Ishikawa (cell line): ENCODE measurements at regions not wholly inside any gene's neighbourhood (a gene's known extent, or its start where the extent isn't known, plus 50 kb on each side); places are given as distances from the start of the nearest gene placed in this dataset.

Source experiments
- CEBPB ChIP-seq: IDR thresholded peaks from 2 replicates; pipeline ENCODE4 v1.6.1; 2012
- CREB1 ChIP-seq: IDR thresholded peaks from 2 replicates; pipeline ENCODE4 v1.6.1; 2012; ENCODE audit warnings: low read depth
- EGR1 ChIP-seq: IDR thresholded peaks from 2 replicates; pipeline ENCODE4 v1.6.1; 2012
- EP300 ChIP-seq: IDR thresholded peaks from 2 replicates; pipeline ENCODE4 v1.6.1; 2012; ENCODE audit warnings: borderline replicate concordance
- FOXM1 ChIP-seq: IDR thresholded peaks from 2 replicates; pipeline ENCODE4 v1.6.1; 2012; ENCODE audit warnings: low read depth, borderline replicate concordance
- NFIC ChIP-seq: IDR thresholded peaks from 2 replicates; pipeline ENCODE4 v1.6.1; 2012
- RAD21 ChIP-seq: IDR thresholded peaks from 2 replicates; pipeline ENCODE4 v1.6.1; 2012; ENCODE audit warnings: low read depth
- TAF1 ChIP-seq: IDR thresholded peaks from 2 replicates; pipeline ENCODE4 v1.6.1; 2012; ENCODE audit warnings: low read depth, mild to moderate bottlenecking
- TCF12 ChIP-seq: IDR thresholded peaks from 2 replicates; pipeline ENCODE4 v1.6.1; 2012; ENCODE audit warnings: low read depth
- TEAD4 ChIP-seq: IDR thresholded peaks from 2 replicates; pipeline ENCODE4 v1.6.1; 2012
- YY1 ChIP-seq: IDR thresholded peaks from 2 replicates; pipeline ENCODE4 v1.6.1; 2012; ENCODE audit warnings: low read depth
- ZBTB7A ChIP-seq: IDR thresholded peaks from 2 replicates; pipeline ENCODE4 v1.6.1; 2012; ENCODE audit warnings: low read depth
- TF ChIP-seq, protein P1 (sequence below): IDR thresholded peaks from 2 replicates; pipeline ENCODE4 v1.6.1; 2012; ENCODE audit warnings: low read depth, mild to moderate bottlenecking
- TF ChIP-seq, protein P2 (sequence below): IDR thresholded peaks from 2 replicates; pipeline ENCODE4 v1.6.1; 2012
- TF ChIP-seq, protein P3 (sequence below): IDR thresholded peaks from 2 replicates; pipeline ENCODE4 v1.6.1; 2012

DNA sequence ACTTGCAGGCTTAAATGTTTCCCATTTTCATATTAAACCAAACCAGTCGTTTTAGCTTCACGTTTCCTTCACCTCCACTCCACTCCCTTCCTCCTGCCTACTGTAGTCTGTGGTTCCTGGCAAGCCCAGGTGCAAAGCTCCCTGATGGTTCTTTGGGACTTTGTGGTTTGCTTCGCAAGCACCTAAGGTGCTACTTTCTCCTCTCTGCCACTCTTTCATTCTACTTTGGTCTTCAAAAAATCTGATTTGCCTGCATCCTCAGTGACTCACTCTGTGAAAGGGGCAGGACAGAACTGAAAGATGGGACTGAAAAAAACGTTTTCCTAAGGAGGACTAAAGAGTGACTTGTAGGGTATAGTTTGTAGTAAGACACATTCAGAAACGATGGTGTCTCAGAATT is 228.4 kb downstream of the CYRIA start:
- TF ChIP-seq CREB1, result no peak
- TF ChIP-seq, protein P1, sequence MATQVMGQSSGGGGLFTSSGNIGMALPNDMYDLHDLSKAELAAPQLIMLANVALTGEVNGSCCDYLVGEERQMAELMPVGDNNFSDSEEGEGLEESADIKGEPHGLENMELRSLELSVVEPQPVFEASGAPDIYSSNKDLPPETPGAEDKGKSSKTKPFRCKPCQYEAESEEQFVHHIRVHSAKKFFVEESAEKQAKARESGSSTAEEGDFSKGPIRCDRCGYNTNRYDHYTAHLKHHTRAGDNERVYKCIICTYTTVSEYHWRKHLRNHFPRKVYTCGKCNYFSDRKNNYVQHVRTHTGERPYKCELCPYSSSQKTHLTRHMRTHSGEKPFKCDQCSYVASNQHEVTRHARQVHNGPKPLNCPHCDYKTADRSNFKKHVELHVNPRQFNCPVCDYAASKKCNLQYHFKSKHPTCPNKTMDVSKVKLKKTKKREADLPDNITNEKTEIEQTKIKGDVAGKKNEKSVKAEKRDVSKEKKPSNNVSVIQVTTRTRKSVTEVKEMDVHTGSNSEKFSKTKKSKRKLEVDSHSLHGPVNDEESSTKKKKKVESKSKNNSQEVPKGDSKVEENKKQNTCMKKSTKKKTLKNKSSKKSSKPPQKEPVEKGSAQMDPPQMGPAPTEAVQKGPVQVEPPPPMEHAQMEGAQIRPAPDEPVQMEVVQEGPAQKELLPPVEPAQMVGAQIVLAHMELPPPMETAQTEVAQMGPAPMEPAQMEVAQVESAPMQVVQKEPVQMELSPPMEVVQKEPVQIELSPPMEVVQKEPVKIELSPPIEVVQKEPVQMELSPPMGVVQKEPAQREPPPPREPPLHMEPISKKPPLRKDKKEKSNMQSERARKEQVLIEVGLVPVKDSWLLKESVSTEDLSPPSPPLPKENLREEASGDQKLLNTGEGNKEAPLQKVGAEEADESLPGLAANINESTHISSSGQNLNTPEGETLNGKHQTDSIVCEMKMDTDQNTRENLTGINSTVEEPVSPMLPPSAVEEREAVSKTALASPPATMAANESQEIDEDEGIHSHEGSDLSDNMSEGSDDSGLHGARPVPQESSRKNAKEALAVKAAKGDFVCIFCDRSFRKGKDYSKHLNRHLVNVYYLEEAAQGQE, result no peak
- TF ChIP-seq, protein P2, sequence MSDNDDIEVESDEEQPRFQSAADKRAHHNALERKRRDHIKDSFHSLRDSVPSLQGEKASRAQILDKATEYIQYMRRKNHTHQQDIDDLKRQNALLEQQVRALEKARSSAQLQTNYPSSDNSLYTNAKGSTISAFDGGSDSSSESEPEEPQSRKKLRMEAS, result no peak

DNA sequence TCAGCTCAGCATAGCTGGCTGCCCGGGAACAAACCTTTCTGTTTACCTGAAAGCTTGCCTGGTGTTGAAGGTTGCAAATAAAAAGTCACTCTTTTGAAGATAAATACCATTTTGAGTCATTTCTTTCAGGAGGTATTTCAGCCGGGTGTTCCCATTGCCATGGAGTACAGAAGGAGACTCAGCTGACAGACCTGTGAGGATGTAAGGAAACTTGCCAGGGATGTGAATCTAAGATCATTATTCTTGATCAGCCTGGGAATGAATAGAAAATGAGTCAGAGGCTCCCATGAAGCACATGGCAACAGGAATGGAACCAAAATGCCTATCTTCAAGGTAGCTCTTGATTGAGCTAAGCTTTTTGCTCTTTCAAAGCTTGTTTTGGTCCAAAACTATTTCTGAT is 231.2 kb downstream of the CYRIA start:
- TF ChIP-seq FOXM1, result no peak
- no peak for TF ChIP-seq RAD21
- TF ChIP-seq TEAD4, result no peak
- no peak for TF ChIP-seq CEBPB
- no peak for TF ChIP-seq NFIC
- TF ChIP-seq CREB1, result no peak
- TF ChIP-seq YY1, result no peak
- TF ChIP-seq ZBTB7A, result no peak
- TF ChIP-seq EGR1, result no peak
- no peak for TF ChIP-seq TAF1
- TF ChIP-seq, protein P2, result no peak
- TF ChIP-seq, protein P3, sequence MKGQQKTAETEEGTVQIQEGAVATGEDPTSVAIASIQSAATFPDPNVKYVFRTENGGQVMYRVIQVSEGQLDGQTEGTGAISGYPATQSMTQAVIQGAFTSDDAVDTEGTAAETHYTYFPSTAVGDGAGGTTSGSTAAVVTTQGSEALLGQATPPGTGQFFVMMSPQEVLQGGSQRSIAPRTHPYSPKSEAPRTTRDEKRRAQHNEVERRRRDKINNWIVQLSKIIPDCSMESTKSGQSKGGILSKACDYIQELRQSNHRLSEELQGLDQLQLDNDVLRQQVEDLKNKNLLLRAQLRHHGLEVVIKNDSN, result no peak
- TF ChIP-seq EP300, result no peak
- TF ChIP-seq TCF12, result no peak
- TF ChIP-seq, protein P1, result no peak

DNA sequence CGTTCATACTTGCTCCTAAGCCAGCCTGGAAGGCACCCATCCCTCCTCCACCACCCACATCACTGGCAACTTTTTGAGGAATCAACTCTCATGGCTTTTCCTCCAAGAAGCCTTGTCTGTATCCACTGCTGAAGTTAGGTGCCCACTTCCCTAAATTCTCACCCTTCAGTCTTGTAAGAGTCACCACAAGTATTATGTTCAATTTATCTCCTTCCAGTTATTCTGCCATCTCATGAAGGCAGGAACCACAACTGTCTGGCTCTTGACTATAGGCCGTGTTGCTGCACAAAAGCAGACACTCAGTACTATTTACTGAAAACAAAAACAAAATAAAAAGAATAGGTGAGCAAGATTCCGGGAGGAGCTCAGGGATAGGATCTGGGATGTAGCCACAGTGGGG is 234.8 kb downstream of the CYRIA start:
- TF ChIP-seq EGR1, result no peak
- no peak for TF ChIP-seq CREB1
- TF ChIP-seq ZBTB7A, result no peak
- TF ChIP-seq, protein P3, result no peak
- TF ChIP-seq NFIC, result no peak

DNA sequence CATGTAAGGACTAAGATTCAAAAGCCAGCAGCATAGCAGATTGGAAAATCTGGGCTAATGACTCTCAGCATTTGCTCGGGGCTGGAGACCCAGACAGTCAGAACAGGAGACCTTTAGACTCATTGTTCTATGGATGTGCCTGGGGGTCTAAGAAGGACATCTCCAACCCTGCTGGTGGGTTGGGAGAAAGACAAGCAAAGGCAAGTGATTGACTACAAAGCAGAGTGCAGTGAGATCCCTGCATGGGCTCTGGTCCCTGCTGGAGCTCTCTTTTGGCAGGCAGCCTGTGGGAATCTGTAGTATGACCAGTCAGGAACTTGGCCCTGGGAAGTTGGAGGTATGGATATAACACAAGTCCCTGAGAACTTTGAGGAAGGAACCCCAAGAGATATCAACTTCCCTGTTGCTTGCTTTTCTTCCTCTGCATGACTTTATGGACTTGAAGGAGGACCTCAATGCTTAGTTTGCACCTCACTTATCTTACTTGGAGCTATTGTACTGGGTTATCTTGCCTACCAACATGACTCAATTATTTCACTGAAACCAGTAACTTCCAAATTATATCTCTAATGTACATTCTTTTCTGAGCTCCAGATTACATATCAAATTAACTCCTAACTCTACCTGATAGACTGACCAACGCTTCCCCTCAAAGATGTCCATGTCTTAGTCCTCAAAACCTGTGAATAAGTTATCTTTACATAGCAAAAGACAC is 236.0 kb downstream of the CYRIA start:
- TF ChIP-seq ZBTB7A, result no peak
- TF ChIP-seq EGR1, result no peak
- TF ChIP-seq RAD21, result no peak
- TF ChIP-seq NFIC, result no peak

DNA sequence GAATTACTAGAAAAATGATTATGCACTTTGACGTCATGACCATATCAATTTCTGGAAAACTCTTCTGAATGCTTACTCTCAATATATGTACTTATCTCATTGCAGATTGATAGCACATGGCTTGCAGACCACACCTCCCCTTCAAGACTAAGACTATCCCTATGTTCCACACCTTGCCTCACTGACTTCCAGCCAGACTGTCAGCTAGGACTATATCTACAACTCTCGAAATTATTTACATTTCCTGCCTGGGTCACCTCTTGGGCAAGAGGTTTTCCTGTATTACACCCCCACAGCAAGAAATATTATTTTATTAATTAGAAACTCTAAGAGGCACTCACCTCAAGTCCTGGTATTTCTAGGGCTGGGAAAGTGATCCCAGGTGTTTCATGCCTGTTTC is 236.6 kb downstream of the CYRIA start:
- TF ChIP-seq, protein P2, result no peak
- TF ChIP-seq, protein P3, result no peak
- no peak for TF ChIP-seq EP300
- TF ChIP-seq, protein P1, result no peak
- TF ChIP-seq NFIC, result no peak
- no peak for TF ChIP-seq TAF1
- TF ChIP-seq RAD21, result no peak
- TF ChIP-seq FOXM1, result no peak
- no peak for TF ChIP-seq TEAD4
